Astrocyte (in vitro differentiated cells and primary cell): ENCODE measurements at regions not wholly inside any gene's neighbourhood (a gene's known extent, or its start where the extent isn't known, plus 50 kb on each side); places are given as distances from the start of the nearest gene placed in this dataset.

Experiments used
- CTCF ChIP-seq: IDR thresholded peaks from 2 replicates; pipeline ENCODE4 v1.5.1; 2011; ENCODE audit warnings: low read depth, mild to moderate bottlenecking, inconsistent platforms, low read length, moderate library complexity; ENCODE audit not compliant: insufficient read depth
- EZH2 ChIP-seq: IDR thresholded peaks from 2 replicates; pipeline ENCODE4 v1.6.1; 2012; ENCODE audit warnings: mild to moderate bottlenecking, low read length, inconsistent platforms; ENCODE audit not compliant: insufficient read depth

- TF ChIP-seq EZH2: no peak
- TF ChIP-seq CTCF: no peak
These were observed 224.6 kb upstream of the GOT2 start for GRCh38 chr16:58958749-58959148.
